Activated CD4-positive, alpha-beta T cell treated with anti-CD3 and anti-CD28 coated beads, Interleukin-2, amount 50 U/mL, for 48 hours (primary cell): ENCODE measurements at regions not wholly inside any gene's neighbourhood (a gene's known extent, or its start where the extent isn't known, plus 50 kb on each side); places are given as distances from the start of the nearest gene placed in this dataset.
"Not testable (repeated sequence)": the region's sequence is repeated elsewhere in the genome, so short reads cannot be mapped to it uniquely, and the experiment has no call there.

Source experiments
- DNase-seq, 2 experiments: peaks; one replicate each; pipeline ENCODE4 v3.0.0-alpha.2; 2020

DNA sequence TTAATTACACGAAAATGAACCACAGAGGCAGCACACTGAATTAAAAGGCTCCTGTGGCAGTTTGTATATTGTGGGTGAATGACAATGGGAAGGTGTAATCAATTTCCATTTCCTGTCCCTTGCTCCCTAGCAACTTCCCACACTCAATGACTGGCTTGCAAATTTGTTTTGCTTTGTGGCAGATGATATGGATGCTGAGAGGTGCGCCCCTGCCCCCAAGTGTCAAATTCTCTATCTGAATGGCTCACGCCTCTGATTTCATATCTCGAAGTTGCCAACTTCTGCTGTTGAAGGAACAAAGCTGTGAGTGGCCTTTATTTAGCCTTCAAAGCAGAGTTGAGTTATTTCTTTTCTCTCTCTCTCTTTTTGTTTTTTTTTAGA lies 86.0 kb downstream of the FOXD2 start:
- no peak for DNase-seq

GRCh38 chr1:47524272-47524671 lies 86.4 kb downstream of the FOXD2 start:
- DNase-seq, result no peak

GRCh38 chr1:47527653-47528272 lies 89.9 kb downstream of the FOXD2 start:
- DNase-seq, result peak in 1 of 2 experiments; percentile 10

DNA sequence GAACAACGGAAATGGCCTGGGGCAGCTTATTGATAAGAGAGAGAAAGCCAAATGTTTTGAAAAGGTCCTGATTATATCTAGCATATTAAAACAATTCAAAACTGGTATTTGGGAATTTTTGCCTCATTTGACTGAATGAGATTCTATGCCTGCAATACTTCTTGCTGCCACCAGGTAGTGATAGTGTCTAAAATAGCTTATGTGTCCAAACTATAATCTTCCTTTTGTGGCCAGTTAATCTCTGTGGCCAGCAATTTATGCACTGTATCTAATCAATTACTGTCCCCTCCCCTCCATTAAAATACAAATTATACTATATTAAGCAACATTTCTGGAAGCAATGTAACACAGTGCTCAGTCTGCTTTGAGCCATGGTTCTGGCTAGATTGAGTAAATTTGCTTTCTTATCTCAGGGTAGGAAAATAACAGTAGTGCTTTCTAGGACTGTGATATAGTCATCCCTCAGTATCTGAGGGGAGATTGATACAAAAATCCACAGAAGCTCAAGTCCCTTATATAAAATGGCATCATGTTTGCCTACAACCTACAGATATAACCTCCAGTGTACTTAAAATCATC lies 91.8 kb downstream of the FOXD2 start:
- DNase-seq, result no peak

DNA sequence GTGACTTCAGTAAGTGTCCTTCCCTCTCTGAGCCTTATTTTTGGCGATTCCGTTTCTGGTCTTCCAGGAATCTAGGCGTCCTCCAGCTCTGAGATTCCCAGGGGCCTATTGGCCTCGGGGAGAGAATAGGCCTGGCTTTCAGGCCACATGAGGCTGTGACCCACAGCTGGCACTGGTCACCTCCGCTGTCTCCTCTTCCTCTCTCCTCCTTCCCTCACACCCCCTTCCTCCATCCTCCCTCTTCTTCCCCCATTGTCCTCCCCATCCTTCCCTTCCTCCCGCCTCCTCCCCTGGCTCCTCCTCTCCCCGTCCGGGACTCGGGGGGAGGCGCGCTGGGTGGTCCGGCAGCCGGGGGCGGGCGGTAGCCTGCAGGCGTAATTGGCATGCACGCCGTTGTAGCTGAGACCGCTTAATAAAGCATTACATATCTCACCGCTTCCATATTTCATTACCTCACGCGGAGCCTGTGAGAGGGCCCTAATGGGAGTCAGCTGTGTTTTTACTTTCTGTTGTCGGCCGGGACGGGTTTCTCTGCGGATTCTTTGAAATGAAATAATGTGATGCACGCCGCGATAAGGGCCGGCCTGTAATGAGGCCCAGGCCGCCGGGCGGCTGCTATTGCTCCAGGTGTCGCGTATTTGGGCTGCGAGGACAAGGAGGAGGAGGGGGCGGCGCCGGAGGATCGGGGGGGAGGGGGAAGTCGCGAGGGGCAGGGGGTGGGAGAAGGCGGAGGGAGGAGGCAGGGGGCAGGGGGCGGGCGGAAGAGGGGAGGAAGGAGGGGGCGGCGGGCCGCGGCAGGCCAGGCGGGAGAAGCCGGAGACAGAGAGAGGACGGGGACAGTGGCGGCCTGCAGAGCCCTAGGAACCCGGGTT lies 95.3 kb downstream of the FOXD2 start:
- no peak for DNase-seq

DNA sequence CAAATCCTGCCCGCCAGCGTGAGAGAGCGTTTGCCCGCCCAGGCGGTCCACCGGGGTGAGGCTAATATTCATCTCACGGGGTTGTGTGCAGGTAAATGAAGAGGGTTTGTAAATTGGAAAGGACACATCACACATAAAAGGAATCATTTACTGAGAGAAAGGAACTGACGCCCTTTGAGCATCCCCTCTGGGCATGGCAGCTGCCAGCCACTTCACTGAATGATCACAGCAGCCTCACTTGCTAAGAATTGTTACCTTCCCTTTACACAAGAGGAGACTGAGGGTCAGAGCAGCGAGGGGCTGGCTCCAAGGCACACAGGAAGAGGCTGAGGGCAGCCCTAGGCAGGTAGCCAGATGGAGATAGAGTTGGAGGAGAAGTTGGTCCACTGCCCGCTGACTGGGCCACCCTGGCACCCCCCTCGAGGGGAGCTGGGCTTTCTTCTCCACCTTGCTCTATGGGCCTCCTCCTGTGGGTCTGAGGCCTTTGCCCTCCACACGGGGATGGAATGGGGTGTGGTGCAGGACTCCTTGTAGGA lies 96.0 kb downstream of the FOXD2 start:
- DNase-seq, result no peak

- no peak for DNase-seq
Measured at GRCh38 chr1:47534436-47534835, 96.6 kb downstream of the FOXD2 start.

- no peak for DNase-seq
Measured at GRCh38 chr1:47536646-47537118, 98.8 kb downstream of the FOXD2 start.

- DNase-seq, result no peak
Measured at GRCh38 chr1:47537268-47537667, 99.4 kb downstream of the FOXD2 start.

- no peak for DNase-seq
Measured at GRCh38 chr1:47537966-47538365, 100.1 kb downstream of the FOXD2 start.

DNA sequence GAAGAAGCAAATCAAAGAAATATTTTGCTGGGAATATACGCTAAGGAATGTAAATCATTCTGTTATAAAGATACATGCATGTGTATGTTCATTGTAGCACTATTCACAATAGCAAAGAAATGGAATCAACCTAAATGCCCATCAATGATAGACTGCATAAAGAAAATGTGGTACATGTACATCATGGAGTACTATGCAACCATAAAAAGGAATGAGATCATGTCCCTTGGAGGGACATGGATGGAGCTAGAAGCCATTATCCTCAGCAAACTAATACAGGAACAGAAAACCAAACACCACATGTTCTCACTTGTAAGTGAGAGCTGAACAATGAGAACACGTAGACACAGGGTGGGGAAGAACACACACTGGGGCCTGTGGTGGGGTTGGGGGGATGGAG lies 100.7 kb downstream of the FOXD2 start:
- not testable (repeated sequence) for DNase-seq

GRCh38 chr1:47541705-47542104 lies 103.9 kb downstream of the FOXD2 start:
- DNase-seq, result not testable (repeated sequence)

GRCh38 chr1:47543089-47543488 lies 105.2 kb downstream of the FOXD2 start:
- DNase-seq, result not testable (repeated sequence)

DNA sequence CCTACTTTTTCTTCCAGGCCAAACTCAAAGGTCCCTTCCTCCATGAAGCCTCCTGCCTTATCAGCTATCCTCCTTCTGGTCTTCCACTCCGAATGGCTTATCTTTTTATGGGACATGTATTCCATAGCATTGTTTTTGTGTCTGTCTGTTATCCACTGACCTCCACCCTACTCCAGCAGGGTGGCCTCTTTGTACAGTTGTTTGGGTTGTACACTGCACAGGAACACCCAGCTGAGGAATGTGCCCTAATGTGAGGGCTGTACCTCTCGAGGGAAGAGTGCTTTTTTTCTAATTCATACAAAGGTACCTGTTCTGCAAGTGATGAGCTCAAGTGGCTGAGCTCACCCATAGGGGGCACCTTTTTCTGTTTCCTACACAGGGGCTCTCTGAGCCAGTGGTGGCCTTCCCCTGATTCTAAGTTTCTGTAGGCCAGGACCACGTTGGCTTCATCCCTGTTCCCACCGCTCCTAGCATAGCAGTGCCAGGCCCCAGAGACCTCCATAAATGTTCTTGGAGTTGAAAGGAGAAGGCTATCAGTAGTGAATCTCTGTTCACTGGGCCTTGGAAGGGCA lies 108.2 kb downstream of the FOXD2 start:
- no peak for DNase-seq

- DNase-seq, result no peak
Measured at GRCh38 chr1:47547753-47548573, 110.1 kb downstream of the FOXD2 start.

- DNase-seq, result no peak
Measured at GRCh38 chr1:47548637-47549036, 110.8 kb downstream of the FOXD2 start.

DNA sequence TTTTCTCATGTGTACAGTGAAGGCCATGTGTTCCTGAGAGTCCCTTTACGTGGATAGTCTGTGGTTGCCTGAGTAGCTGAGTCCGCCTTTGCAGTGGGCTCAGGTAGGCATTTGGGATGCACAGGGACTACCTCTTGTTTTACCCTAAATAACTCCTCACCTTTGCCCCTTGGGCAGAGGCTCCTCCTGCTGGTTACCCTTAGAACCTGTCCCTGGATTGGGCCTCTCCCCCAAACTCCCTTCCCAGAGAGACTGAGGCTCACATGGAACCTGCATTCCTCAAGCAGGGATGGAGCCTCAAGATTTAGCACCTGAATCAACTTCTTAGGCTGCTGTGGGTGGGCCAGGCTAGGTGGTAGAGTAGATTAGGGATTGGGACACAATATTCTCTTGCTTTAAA lies 111.7 kb downstream of the FOXD2 start:
- DNase-seq, result no peak

GRCh38 chr1:47550929-47551328 lies 113.1 kb downstream of the FOXD2 start:
- DNase-seq, result no peak

DNA sequence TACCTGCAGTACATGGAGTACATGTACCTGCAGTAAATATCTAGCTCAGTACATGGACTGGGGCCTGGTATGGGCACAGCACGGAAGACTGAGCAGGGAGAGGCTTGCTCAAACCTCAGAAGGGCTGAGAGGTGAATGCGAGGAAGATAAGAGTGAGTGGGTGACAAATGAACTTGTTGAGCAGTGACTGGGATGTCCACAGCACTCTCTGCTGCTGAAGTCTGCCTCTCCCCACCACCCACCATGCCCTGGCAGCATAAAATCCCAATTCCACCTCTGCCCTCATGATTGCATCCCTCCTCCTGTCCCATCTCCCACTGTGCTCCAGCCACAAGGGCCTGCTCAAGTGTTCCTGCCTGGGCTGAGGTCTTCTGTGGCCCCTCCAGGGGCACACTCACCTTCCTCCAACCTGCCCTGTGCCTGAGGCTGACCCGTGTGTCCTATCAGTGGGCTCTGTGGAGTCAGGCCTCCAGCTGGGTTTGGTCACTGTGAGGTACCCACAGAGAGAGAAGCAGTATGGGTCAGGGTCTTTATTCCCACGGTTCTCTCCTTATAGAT lies 114.2 kb downstream of the FOXD2 start:
- DNase-seq, result no peak

GRCh38 chr1:47554082-47554481 lies 116.2 kb downstream of the FOXD2 start:
- no peak for DNase-seq

DNA sequence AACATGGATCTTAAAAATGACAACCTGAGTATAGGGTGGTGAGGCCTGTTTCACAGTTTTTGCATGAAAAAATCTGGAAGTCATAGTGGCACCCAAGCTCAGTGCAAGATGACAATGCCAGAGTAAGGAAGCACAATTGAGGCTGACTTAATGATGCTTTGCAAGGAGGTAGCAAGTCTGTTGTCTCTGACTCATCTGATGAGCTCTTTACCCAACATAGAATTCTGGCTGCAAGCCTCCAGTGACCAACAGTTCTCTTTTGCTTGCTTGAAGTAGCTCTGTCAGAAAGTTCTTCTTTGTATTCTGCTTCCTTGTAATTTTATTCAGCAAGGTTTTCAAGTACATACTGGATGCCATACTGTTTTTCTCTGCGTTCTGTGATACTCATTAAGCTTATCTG lies 117.1 kb downstream of the FOXD2 start:
- no peak for DNase-seq

- no peak for DNase-seq
Measured at GRCh38 chr1:47555306-47555705, 117.5 kb downstream of the FOXD2 start.
